COLO668 (cell line): ENCODE measurements at regions not wholly inside any gene's neighbourhood (a gene's known extent, or its start where the extent isn't known, plus 50 kb on each side); places are given as distances from the start of the nearest gene placed in this dataset.
"Not testable (repeated sequence)": the region's sequence is repeated elsewhere in the genome, so short reads cannot be mapped to it uniquely, and the experiment has no call there.

Experiments used
- DNase-seq: peaks from one replicate; lab custom pipeline; 2025; ENCODE audit not compliant: unreplicated experiment; lab: John Stamatoyannopoulos, UW

DNA sequence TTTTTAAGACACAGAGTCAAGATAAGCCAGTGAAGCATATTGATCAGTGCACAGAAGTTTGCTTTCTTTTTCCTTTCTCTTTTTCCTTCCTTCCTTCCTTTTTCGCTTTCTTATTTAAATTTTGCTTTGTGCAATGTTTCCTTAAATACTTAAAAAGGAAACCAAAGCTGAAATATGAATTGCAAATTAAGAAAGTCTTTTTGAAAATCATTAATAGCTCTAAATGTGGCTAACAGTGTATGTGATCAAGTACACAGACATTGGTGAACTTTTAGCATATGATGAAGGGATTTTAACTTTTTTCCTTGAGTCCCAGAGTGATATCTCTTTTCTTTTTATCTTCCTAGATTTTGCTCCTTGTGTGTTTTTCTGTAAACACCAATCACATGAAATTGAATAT, 1356.9 kb upstream of the PRR20A start:
- DNase-seq = no peak

DNA sequence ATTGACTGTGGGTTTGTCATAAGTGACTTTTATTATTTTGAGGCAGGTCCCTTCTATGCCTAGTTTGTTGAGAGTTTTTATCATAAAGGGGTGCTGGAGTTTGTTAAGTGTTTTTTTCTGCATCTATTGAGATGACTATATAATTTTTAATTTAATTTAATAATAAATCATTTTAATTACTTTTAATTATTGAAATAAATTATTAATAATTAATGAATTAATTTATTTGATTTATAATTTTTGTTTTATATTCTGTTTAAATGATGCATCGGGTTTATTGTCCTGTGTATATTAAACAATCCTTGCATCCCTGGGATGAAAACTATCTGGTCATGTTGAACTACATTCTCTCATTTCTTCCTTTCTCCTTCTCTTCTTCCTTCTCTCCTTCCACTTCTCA, 1352.2 kb upstream of the PRR20A start:
- DNase-seq = no peak

DNA sequence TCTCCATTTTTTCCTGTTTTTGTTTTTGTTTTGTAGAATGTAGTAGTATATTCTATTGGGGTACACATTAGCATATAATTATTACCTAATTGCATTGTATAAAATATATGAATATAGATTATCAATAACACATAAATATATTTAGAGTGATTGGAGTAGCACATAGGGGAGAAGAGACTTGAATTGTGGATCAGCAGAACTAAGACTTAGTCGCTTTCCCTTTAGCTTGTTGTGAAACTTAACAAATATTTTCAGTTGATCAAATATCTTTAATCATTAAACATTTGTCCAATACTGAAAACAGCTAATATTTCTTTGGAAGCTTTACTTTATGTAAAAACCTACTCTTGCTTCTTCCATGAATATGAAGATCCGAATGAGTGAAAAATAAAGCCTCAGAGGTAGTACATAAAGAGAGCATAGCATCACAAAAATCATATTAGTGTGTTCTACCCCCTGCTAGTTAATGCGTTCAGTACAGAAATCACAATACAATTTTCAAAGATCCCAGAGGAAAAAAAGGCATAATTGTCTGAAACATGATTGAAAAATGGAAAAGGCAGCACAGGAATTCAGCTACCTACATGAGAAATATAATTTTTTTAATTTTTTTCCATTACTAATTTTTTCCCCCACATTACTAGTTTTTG, 1348.0 kb upstream of the PRR20A start:
- no peak for DNase-seq

DNA sequence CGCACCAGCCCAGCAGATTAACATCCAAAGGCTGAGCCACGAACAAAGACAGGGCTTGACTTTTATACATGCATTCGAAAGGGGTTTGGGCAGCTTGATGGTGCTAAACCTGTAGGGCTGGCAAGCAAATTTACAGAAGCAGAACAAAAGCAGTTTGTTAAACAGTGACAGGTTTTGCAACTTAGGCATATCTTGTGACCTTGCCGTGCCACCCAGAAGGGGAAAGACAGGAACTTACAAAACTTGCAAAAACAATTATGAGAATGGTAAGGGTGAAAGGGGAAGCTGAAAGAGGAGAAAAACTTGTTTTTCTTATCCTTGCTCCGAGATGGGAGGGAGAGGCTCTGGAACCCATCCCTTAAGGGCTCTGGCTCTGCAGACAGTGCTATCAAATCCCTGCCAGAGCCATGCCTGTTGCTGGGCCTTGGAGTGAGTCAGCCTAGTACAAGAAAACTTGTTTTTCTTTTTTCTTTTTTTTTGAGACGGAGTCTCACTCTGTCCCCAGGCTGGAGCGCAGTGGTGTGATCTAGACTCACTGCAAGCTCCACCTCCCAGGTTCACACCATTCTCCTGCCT, 1325.2 kb upstream of the PRR20A start:
- no peak for DNase-seq

DNA sequence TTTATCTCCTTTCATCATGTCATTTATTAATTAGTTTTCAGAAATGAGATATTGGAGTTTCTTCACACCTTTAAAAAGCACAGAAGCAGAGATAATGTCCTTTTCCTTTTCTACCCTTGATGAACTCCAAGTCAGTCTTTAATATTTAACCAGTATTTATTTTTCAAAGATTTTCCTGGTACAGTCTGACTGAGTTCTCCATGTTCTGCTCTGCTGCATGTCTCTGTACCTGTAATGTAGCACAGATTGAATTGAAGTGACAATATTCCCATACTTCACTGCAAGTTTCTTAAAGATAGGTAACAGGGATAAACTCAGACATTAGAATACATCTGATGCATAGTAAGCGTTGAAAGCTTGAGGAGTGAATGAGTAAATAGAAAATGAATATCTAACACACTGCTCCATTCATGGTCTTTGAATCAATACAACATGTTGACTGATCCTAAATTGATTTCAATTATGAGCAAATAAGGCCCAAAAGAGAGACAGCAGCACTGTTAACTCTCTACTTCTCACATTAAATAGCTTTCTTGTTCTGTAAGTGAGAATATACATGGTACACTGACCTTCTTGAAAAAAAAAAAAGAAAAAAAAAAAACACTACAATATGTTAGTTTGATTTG, 1323.6 kb upstream of the PRR20A start:
- DNase-seq = no peak

DNA sequence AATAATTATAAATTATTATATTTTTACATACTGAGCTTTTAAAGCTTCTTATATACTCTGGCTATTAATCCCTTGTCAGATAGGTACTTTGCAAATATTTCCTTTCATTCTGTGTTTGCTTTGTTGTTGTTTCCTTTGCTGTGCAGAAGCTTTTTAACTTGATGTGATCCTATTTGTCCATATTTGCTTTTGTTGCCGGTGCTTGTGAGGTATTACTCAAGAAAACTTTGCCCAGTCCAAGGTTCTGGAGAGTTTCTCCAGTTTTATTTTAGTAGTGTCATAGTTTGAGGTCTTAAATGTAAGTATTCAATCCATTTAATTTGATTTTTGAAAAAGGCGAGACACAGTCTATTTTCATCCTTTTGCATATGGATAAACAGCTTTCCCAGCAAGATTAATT, 1319.9 kb upstream of the PRR20A start:
- no peak for DNase-seq

DNA sequence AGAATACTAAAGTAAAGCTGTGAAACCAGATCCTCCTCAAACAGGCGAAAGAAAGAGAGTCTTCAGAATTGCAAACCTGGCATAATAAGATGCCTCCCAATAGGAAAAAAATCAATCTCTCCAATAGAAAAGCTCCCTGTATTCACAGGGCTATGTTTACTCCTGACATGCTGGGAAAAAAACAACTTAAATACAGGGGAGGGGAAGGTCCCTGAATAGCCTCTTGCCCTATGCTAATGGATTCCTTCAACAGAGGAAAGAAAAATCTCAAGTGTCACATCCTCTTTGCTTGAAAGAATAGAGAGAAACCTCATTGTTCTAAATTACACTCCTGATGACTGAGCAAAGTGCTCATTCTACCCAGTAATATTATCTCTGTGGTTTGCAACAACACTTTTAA, 1271.1 kb upstream of the PRR20A start:
- no peak for DNase-seq

DNA sequence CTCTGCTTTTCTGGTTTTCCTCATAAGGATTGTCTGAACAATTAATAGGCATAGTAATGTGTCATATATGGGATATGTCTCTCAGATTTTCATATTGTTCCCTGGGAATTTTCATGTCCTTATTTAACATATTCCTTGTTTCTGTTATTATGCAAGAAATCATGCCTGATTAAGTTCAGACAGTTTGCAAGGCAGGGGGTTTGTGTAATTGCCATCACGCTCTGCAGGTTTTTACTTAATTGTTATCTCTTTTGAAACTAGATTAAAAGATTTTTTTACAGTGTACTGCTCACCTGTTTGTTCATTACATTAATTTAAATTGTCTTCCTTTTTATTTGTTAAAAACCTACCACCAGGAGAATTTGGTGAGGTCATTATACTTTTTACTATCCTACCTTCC, 1253.2 kb upstream of the PRR20A start:
- DNase-seq = no peak

DNA sequence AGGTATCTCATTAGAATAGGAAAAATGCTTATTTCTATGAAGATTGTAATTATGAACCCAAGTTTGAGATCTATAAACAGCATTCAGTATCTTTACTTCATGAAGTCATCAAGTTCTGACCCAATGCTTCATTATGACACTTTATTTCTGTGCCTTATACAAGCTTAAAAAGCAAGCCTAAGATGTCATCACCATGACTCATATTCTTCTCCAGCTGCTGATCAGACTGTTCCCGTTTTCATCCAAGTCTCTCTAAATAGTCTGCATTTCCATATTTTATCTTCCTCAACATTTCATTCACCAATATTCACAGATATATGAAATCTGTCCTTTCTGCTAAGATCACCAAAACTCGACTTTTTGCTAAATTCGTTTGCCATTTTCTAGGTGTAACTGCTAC, 1247.2 kb upstream of the PRR20A start:
- no peak for DNase-seq

DNA sequence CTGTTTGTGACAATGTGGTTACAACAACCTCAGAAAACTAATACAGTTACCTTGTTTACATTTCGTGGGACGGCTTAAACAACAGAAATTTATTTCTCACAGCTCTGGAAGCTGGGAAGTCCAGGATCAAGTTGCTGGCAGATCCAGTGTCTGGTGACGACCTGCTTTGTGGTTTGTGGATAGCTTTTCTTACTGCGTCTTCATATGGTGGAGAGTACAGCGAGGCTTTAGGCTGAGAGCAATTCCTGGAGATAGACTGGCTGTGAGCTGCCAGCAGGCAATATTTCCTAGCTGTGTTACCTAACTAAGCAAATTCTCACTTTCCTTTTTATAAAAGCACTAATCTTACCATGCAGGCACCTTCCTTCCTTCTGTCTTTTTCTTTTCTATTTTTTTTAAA, 1203.5 kb upstream of the PRR20A start:
- no peak for DNase-seq

DNA sequence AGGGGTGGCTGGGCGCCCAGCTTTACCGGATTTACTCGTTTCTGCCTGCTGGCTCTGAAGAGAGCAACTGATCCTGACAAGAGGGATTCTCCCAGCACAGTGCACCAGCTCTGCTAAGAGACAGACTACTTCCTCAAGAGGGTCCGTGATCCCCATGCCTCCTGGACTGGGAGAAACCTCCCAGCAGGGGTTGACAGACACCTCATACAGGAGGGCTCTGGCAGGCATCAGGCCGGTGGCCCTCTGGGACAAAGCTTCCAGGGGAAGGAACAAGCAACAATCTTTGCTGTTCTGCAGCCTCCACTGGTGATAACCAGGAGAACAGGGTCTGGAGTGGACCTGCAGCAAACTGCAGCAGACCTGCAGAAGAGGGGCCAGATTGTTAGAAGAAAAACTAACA, 1192.5 kb upstream of the PRR20A start:
- no peak for DNase-seq

DNA sequence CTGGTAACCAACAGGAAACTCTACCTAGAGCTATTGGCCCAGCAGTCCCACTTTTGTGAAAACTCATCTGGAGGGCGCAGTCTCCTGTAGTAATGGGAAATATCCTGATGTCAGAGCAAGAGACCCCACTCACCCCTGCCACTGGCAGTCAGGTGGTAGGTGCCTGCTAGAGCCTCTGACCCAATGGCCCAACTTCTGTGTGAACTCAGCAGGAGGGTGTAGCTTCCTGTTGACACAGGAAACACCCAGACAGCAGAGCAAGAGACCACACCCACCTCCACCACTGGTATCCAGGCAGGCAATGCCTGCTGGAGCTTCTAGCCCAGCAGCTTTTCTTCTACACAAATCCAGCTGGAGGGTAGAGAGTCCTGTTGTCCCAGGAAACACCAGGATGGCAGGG, 1176.8 kb upstream of the PRR20A start:
- no peak for DNase-seq

DNA sequence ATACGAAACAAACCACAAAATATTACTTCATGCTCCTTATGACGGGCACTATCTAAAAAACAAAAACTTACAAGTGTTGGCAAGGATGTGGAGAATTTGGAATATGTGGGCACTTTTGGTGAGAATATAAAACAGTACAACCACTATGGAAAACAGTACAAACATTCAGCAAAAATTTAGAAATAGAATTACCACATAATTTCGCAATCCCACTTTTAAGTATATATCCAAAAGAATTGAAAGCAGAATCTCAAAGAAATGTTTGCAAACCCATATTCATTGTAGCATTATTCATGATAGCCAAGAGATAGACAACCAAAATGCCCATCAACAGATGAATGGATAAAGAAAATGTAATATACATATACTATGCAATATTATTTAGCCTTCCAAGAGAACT, 1173.7 kb upstream of the PRR20A start:
- no peak for DNase-seq

DNA sequence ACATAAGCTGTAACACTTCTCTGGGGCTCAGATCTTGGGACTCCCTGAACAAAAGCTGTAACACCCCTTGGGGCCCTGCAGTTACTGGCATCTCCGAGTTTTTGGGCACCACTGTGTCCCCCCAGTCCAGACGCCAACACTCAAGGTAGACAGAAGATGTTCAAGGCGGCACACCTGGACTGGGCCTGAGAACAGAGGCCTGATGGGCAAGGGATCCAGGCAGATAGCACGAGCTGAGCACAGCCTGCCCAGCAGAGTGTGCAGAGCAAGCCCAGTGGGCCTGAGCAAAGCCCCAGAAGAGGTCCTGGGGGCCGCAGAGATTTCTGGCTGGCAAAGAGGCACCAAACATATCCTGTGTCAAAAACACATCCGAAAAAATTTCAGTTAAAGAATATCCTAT, 1163.3 kb upstream of the PRR20A start:
- no peak for DNase-seq

DNA sequence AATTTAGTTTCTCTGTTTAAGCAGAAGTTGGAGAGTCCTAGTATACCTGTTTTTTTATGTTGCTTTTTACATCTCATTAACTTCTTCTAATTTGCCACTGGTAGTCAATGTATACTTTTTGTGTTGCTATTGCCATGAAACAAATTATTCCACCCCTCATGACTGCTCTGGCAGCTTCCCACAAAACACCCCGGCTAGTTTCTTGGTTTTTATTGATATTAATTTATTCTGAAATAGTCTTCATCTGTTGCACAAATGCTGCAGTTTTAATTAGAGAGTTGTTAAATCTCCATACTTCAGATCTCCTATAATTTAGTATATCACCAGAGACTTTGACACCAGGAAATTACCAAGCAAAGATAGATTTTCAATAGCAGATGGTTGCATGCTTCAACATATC, 1159.3 kb upstream of the PRR20A start:
- DNase-seq = no peak

DNA sequence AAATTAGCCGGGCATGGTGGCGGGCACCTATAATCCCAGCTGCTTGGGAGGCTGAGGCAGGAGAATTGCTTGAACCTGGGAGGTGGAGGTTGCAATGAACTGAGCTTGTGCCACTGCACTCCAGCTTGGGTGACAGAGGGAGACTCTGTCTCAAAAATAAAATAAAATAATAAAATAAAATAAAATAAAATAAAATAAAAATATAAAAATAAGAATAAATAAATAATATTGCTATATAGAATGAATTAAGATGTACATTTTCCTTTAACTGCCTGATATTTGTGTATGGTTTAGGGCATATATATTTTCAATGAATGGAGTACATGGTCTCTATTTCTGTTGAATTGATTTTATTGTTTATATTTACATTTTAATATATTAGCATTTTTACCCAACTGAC, 1156.7 kb upstream of the PRR20A start:
- not testable (repeated sequence) for DNase-seq

DNA sequence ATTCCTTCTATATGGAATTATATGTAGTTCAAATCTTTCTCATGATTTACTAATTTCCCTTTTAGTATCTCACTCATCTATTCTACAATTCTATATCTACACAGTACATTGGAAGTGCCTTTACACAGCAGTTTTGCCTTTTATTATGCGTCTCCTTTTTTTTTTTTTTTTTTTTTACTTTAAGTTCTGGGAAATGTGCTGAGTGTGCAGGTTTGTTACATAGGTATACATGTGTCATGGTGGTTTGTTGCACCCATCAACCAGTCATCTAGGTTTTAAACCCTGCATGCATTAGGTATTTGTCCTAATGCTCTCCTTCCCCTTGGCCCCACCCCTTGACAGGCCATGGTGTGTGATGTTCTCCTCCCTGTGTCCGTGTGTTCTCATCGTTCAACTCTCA, 1150.1 kb upstream of the PRR20A start:
- DNase-seq = no peak

DNA sequence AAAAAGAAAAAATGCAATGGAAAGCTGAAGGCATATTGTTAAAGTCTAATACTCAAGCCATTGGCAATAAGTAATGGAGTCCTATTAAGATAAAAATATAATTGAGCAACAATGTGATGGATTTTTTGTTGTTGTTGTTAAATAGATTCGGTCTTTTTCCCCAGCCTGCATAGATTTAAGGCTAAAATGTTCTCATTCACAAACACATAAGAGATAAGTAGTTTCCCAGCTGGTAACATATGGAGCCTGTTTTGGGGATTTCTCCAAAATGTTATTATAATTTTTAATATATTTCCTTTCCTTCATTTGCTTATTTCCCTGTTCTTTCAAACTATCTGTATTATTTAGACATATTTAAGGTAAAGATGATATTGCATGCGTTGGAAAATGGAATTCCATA, 1149.1 kb upstream of the PRR20A start:
- DNase-seq = no peak

DNA sequence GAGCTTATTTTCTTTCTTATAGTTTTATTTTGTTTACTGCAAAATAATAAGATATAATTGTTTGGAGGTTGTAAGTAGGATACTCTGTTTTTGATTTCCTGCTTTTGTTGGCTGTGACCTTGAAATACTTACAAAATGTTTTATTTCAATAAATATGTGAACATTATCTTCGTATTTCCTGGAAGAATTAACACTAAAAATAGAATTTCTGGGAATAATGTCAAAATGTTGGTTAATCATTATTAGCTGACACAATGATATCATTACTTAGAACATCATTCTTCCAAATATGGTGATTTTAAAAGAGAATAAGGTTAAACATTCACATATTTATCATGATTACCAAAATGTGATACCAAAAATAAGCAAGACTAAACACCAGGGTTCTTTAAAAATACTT, 1148.6 kb upstream of the PRR20A start:
- no peak for DNase-seq

DNA sequence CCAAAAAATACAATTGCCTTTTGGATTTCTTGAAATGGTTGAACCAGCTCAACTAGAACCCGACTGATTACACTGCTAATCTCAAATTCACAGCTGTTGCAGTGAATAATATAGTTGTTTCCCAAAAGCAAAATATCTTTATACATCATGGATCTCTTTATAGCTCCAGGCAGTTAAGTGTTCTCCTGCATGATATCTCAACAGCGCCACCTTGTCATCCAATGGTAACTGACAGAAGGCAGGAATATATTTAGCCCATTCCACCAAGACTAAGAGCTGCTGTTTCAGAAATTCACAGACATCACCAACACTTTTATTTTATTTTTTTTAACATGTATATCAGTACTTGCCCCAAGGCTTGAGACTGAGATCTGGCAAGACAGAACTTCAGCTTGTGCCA, 1141.0 kb upstream of the PRR20A start:
- no peak for DNase-seq

DNA sequence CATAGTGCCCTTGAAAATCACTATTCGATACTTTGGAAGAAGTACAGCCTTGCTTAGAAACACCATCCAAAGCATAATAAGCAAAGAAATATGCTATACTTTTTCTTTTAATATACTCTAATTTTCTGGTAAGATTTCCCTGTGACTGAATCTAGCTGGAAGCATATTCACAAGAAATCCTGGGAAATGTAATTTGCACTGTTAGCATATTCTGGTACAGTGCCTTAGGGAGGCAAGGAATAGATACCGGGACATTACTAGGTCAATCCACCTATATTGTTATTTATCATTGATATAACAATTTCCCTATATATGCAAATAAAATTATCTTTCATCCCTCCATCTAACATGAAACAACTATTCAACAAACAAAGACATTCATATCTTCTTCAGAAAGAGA, 1131.3 kb upstream of the PRR20A start:
- no peak for DNase-seq

DNA sequence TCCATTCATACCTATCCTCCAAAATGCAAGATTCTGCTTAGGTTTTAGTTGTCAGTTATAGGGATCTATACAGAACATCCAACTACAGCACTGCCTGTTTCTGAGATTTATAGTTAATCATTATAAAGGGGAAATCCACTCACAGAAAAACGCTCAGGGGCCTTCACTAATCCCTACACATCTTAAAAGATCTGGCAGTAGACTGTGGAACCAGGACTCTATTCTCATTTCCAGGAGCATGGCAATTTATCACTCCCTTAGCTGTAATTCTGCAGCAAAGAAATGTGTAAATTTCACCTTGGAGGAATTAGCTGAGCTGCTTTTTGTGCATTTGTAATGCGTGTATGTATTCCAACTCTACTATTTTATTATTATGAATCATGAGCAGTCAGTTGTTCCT, 1128.1 kb upstream of the PRR20A start:
- DNase-seq = no peak

DNA sequence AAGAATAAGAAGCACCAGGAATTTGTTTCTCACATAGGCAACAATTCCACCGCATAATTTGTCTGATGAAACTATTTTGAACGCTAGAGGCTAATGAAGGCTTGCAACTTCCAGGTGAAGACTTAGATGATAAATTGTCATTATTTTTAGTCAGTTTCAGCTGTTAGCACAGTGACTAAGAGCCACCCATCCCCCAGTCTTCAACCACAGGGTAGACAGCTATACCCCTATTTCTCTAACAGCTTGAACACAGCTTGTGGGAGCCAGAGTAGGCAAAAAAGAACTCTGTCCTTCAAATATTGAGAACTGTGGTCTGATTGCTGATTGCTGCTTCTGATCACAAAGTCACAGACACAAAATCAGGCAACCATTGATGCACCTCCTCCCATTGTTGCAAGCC, 1124.8 kb upstream of the PRR20A start:
- no peak for DNase-seq
